Activated CD8-positive, alpha-beta memory T cell treated with anti-CD3 and anti-CD28 coated beads for 48 hours (primary cell): ENCODE measurements at regions not wholly inside any gene's neighbourhood (a gene's known extent, or its start where the extent isn't known, plus 50 kb on each side); places are given as distances from the start of the nearest gene placed in this dataset.
A peak's percentile ranks its signal among the peaks of the same experiment; 100 is the strongest.
"Not testable (repeated sequence)": the region's sequence is repeated elsewhere in the genome, so short reads cannot be mapped to it uniquely, and the experiment has no call there.

Experiments
- DNase-seq, 3 experiments: peaks; one replicate each; pipeline ENCODE4 v3.0.0-alpha.2; 2020; ENCODE audit warnings: low read depth in 2 of 3, low spot score in 2 of 3

GRCh38 chr2:16765356-16765755 lies 99.7 kb upstream of the CYRIA start:
- no peak for DNase-seq

GRCh38 chr2:16764487-16764886 lies 98.9 kb upstream of the CYRIA start:
- no peak for DNase-seq

- DNase-seq = no peak
Observed at GRCh38 chr2:16763493-16763899, 97.9 kb upstream of the CYRIA start.

GRCh38 chr2:16763056-16763455 lies 97.4 kb upstream of the CYRIA start:
- no peak for DNase-seq

- no peak for DNase-seq
Observed at GRCh38 chr2:16760426-16760825, 94.8 kb upstream of the CYRIA start.

- peak; percentile 18 to 49 (median 44) for DNase-seq
Observed at GRCh38 chr2:16756831-16757644, 91.4 kb upstream of the CYRIA start.

GRCh38 chr2:16755442-16755841 lies 89.8 kb upstream of the CYRIA start:
- no peak for DNase-seq

- DNase-seq = not testable (repeated sequence)
Observed at GRCh38 chr2:16753025-16753424, 87.4 kb upstream of the CYRIA start.

- not testable (repeated sequence) for DNase-seq
Observed at GRCh38 chr2:16750925-16751214, 85.2 kb upstream of the CYRIA start.

GRCh38 chr2:16750175-16750924 lies 84.7 kb upstream of the CYRIA start:
- DNase-seq = no peak

GRCh38 chr2:16748511-16749266 lies 83.1 kb upstream of the CYRIA start:
- DNase-seq = not testable (repeated sequence)

GRCh38 chr2:16747689-16748088 lies 82.1 kb upstream of the CYRIA start:
- no peak for DNase-seq

- no peak for DNase-seq
Observed at GRCh38 chr2:16747257-16747656, 81.6 kb upstream of the CYRIA start.

GRCh38 chr2:16746833-16747232 lies 81.2 kb upstream of the CYRIA start:
- no peak for DNase-seq

- no peak for DNase-seq
Observed at GRCh38 chr2:16746329-16746728, 80.7 kb upstream of the CYRIA start.

GRCh38 chr2:16745466-16745865 lies 79.8 kb upstream of the CYRIA start:
- DNase-seq = no peak

- no peak for DNase-seq
Observed at GRCh38 chr2:16744521-16744920, 78.9 kb upstream of the CYRIA start.

GRCh38 chr2:16742026-16742425 lies 76.4 kb upstream of the CYRIA start:
- DNase-seq = no peak

- no peak for DNase-seq
Observed at GRCh38 chr2:16741498-16741897, 75.9 kb upstream of the CYRIA start.

- no peak for DNase-seq
Observed at GRCh38 chr2:16739778-16740581, 74.3 kb upstream of the CYRIA start.
